ENCODE measurements at regions not wholly inside any gene's neighbourhood (a gene's known extent, or its start where the extent isn't known, plus 50 kb on each side); places are given as distances from the start of the nearest gene placed in this dataset.
A peak's percentile ranks its signal among the peaks of the same experiment; 100 is the strongest.
"Not testable (repeated sequence)": the region's sequence is repeated elsewhere in the genome, so short reads cannot be mapped to it uniquely, and the experiment has no call there.

GRCh38 chr4:31662951-31663350 is 942.8 kb downstream of the PCDH7 start:
- no peak for DNase-seq (ENCODE audit: missing footprints)
- intact Hi-C loops (cut with DNase I), result no loop called here

GRCh38 chr4:31667686-31668085 is 947.5 kb downstream of the PCDH7 start:
- DNase-seq (ENCODE audit: missing footprints) (no peak), ATAC-seq (no peak)
- intact Hi-C loops (cut with DNase I), result no loop called here

More at GRCh38 chr4:31662951-31663350, 942.8 kb downstream of the PCDH7 start:
- ATAC-seq, result no peak

GRCh38 chr4:31674313-31674947 is 954.3 kb downstream of the PCDH7 start:
- ATAC-seq (no peak), DNase-seq (ENCODE audit: missing footprints) (no peak)
- intact Hi-C loops (cut with DNase I), result loop anchor here (5.0 kb wide), 1 partner anchor 957 kb away; no protein-coding TSS in a partner anchor

GRCh38 chr4:31678356-31678755 is 958.2 kb downstream of the PCDH7 start:
- ATAC-seq, result no peak
- intact Hi-C loops (cut with DNase I), result no loop called here

GRCh38 chr4:31682796-31683195 is 962.6 kb downstream of the PCDH7 start:
- no peak for DNase-seq (ENCODE audit: missing footprints)
- ATAC-seq, result no peak
- intact Hi-C loops (cut with DNase I), result no loop called here

More at GRCh38 chr4:31678356-31678755, 958.2 kb downstream of the PCDH7 start:
- DNase-seq (ENCODE audit: missing footprints), result no peak

- intact Hi-C loops (cut with DNase I), result no loop called here
- DNase-seq (ENCODE audit: missing footprints) (no peak), ATAC-seq (no peak)
Observed at GRCh38 chr4:31687717-31688342, 967.7 kb downstream of the PCDH7 start.

GRCh38 chr4:31692399-31692940 is 972.3 kb downstream of the PCDH7 start:
- ATAC-seq (no peak), DNase-seq (ENCODE audit: missing footprints) (no peak)
- intact Hi-C loops (cut with DNase I), result no loop called here

GRCh38 chr4:31701256-31701655 is 981.1 kb downstream of the PCDH7 start:
- DNase-seq (ENCODE audit: missing footprints), result peak; percentile 45
- no peak for ATAC-seq
- intact Hi-C loops (cut with DNase I), result no loop called here

- DNase-seq (ENCODE audit: missing footprints), result no peak
- intact Hi-C loops (cut with DNase I), result no loop called here
- ATAC-seq, result no peak
Observed at GRCh38 chr4:31702326-31702725, 982.2 kb downstream of the PCDH7 start.

GRCh38 chr4:31714238-31714637 is 994.1 kb downstream of the PCDH7 start:
- ATAC-seq, result no peak
- intact Hi-C loops (cut with DNase I), result no loop called here
- no peak for DNase-seq (ENCODE audit: missing footprints)

GRCh38 chr4:31715302-31715701 is 995.1 kb downstream of the PCDH7 start:
- DNase-seq (ENCODE audit: missing footprints) (no peak), ATAC-seq (no peak)
- intact Hi-C loops (cut with DNase I), result no loop called here

- intact Hi-C loops (cut with DNase I), result no loop called here
- ATAC-seq, result no peak
- DNase-seq (ENCODE audit: missing footprints), result no peak
Observed at GRCh38 chr4:31727030-31727429, 1006.9 kb downstream of the PCDH7 start.

- intact Hi-C loops (cut with DNase I), result no loop called here
- no peak for ATAC-seq
- no peak for DNase-seq (ENCODE audit: missing footprints)
Observed at GRCh38 chr4:31735004-31735403, 1014.8 kb downstream of the PCDH7 start.

- intact Hi-C loops (cut with DNase I), result no loop called here
- ATAC-seq (no peak), DNase-seq (ENCODE audit: missing footprints) (no peak)
Observed at GRCh38 chr4:31737419-31737818, 1017.2 kb downstream of the PCDH7 start.

- intact Hi-C loops (cut with DNase I), result no loop called here
- no peak for ATAC-seq
- DNase-seq (ENCODE audit: missing footprints), result no peak
Observed at GRCh38 chr4:31741326-31741725, 1021.2 kb downstream of the PCDH7 start.

- intact Hi-C loops (cut with DNase I), result no loop called here
- DNase-seq (ENCODE audit: missing footprints) (no peak), ATAC-seq (no peak)
Observed at GRCh38 chr4:31748382-31748781, 1028.2 kb downstream of the PCDH7 start.

- intact Hi-C loops (cut with DNase I); ATAC-seq: not testable (repeated sequence)
Observed at GRCh38 chr4:31750581-31750980, 1030.4 kb downstream of the PCDH7 start.

GRCh38 chr4:31755751-31756150 is 1035.6 kb downstream of the PCDH7 start:
- intact Hi-C loops (cut with DNase I), result no loop called here
- DNase-seq (ENCODE audit: missing footprints) (no peak), ATAC-seq (no peak)

More at GRCh38 chr4:31750581-31750980, 1030.4 kb downstream of the PCDH7 start:
- DNase-seq (ENCODE audit: missing footprints), result not testable (repeated sequence)

- intact Hi-C loops (cut with DNase I), result no loop called here
Observed at GRCh38 chr4:31768756-31769155, 1048.6 kb downstream of the PCDH7 start.

GRCh38 chr4:31783311-31783710 is 1063.1 kb downstream of the PCDH7 start:
- DNase-seq (ENCODE audit: missing footprints) (no peak), ATAC-seq (no peak)
- intact Hi-C loops (cut with DNase I), result no loop called here

More at GRCh38 chr4:31768756-31769155, 1048.6 kb downstream of the PCDH7 start:
- no peak for DNase-seq (ENCODE audit: missing footprints)
- ATAC-seq, result no peak
